ENCODE measurements at regions not wholly inside any gene's neighbourhood (a gene's known extent, or its start where the extent isn't known, plus 50 kb on each side); places are given as distances from the start of the nearest gene placed in this dataset.

GRCh38 chr2:43115881-43116280 is 110.5 kb downstream of the ZFP36L2 start:
- intact Hi-C loops (cut with DNase I), result no loop called here
- DNase-seq, result no peak

DNA sequence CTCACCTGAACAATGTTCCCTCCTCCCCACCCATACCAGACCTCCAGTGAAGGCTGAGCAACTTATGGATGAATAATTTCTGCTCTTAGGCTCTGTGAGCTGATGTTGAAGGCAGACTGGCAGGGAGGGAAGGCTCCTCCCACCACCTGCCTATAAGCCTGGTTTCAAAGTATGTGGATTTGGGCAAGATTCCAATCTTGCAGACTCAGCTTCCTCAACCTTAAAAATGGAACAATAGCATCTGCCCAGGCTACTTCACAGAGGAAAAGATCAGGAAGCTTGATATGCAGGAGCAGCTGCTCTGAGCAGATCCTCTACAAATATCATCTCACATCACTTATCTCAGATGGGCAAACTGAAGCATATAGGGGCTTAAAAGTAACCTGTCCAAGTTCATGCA is 112.2 kb downstream of the ZFP36L2 start:
- DNase-seq, result no peak
- intact Hi-C loops (cut with DNase I), result no loop called here

GRCh38 chr2:43111788-43112554 is 114.4 kb downstream of the ZFP36L2 start:
- DNase-seq, result peak in 1 of 10 donors; percentile 60
- intact Hi-C loops (cut with DNase I), result no loop called here

DNA sequence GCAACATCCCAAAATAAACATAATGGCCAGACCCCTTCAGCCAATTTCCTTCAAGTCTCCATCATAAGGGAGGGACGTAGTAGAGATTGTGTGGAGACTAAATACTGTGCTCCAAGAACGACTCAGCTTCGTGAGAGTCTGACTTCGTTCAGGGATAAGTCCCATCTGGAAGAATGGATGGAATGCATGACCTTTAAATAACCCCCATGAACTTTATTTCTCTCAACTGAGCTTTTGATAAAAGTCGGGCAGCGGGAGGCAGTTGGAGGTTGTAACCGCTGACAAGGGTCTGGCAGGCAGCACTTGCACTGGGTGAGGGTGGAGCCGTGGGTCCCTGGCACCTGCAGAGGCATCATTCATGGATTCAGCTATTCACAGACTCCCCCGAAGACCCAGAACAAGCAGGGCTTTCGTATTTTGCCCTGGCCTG is 115.9 kb downstream of the ZFP36L2 start:
- intact Hi-C loops (cut with DNase I), result no loop called here
- peak in 1 of 10 donors; percentile 60 for DNase-seq

- intact Hi-C loops (cut with DNase I), result no loop called here
- DNase-seq, result peak in 1 of 10 donors; percentile 50
Observed at GRCh38 chr2:43109261-43109743, 117.1 kb downstream of the ZFP36L2 start.

DNA sequence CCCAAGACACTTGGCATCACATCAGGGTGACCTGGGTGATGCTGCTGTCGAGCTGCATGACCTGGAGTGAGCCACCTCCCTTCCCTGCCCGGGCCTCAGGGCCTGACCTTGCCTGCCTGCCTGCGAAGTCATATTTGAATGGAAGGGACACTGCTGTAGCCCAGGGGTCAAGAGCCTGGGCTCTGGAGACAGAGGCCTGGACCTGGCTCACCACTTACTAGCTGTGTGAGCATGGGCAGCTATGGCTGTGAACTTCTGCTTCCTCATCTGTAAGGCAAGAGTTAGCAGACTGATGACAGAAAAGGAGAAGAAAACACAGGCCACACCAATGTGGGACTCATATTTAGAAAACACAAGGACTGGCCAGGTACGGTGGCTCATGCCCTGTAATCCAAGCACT is 118.7 kb downstream of the ZFP36L2 start:
- DNase-seq, result no peak
- intact Hi-C loops (cut with DNase I), result no loop called here

- DNase-seq, result peak in 2 of 10 donors; percentile 63 to 88
- intact Hi-C loops (cut with DNase I), result no loop called here
Observed at GRCh38 chr2:43106559-43107527, 119.6 kb downstream of the ZFP36L2 start.

DNA sequence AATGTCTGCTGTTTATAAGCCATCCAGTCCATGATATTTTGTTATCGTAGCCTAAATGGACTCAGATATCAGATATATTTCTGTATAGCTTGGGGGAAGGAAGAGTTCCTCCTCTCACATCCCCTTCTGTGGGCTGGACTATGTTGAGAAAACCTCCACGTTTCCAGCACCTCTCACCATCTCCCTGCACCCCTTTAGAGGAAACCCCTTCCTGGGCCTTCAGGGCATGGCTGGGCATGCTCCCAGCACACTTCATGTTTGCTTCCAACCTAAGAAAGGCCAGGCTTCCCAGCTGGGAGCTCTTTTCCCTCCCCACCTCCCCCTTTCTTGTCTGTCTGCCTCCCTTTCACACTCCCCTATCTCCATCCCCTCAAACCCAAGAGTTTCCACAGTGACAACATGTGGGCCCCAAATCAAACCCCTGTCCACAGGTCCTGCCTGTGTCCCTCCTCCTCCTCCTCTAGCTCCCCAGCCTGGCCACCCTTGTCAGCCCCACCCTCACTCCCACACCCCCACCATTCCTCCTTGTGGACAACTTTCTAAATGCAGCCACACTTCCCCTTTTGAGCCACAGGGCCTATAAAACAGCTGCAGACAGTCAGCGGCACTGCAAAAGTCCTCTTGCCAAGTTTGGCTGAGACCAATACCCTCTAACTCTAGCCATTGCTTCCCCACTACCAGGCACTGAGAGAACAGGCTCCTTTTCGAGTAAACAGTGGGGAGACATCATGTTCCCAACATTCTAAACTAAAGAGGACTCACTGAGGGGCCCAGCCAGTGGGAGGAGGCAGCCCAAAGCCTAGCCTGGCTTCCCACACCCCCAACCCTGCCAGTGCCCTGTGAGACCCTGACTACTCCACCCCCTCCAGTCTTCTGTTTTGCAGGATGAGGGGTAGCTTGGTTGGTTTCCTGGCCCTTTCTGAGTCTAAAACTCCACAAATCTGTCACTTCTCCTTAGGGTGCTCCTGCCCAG is 120.5 kb downstream of the ZFP36L2 start:
- intact Hi-C loops (cut with DNase I), result no loop called here
- peak in 1 of 10 donors; percentile 68 for DNase-seq

DNA sequence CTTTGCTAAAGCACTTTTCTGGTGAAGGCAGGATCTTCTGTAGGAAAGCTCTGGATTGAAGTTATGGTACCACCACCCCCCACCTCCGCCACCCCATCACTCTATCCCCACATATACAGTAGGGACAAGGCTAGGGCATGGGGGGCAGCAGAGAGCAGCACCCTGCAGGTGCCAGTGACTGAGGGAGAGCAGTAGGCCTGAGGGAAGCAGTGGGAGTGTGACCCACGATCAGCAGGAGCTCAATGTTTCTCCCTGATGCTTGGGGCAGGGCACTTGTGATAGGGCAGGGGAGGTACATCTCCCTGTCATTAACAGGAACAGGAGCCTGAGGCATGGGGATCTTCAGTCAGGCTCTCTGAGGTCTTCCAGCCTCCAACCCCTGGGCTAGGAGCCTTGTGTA is 121.6 kb downstream of the ZFP36L2 start:
- intact Hi-C loops (cut with DNase I), result no loop called here
- DNase-seq, result no peak

- intact Hi-C loops (cut with DNase I), result no loop called here
- DNase-seq, result no peak
Observed at GRCh38 chr2:43104106-43104505, 122.3 kb downstream of the ZFP36L2 start.

GRCh38 chr2:43103093-43103404 is 123.4 kb downstream of the ZFP36L2 start:
- DNase-seq, result no peak
- intact Hi-C loops (cut with DNase I), result loop anchor here (2.0 kb wide), 1 partner anchor 78 kb away; no protein-coding TSS in a partner anchor

DNA sequence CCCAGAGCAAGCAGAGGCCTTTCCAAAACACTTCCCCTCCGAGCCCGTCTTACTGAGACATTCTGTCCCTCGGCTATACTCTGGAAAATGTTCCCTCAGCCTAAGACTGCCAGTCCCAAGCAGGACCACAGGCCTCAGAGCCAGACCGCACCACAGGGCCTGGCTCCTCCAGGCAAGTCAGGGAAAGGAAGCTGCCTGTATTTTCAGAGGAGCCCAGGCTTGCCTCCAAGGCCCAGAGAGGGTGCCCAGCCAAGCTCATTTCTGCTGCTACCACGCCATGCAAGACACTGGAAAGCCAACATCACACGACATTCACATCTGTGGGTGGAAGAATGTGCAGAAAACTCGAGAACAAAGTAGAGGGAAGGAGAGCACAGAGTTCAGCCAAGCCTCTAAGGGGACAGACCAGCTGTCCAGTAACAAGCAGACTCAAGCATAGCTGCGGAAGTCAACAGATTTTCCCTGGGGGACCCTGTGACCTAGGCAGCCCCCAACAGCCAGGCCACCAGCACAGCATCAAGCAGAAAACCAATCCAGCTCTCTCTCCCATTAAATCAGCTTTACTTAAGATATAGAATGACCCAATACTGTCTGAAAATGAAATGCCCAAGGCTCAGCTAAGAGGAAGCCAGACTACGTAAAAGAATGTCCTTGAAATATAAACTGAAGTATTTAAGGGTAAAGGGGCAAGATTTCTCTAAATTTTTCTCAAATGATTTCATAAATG is 123.9 kb downstream of the ZFP36L2 start:
- intact Hi-C loops (cut with DNase I), result loop anchor here (2.0 kb wide), 1 partner anchor 78 kb away; no protein-coding TSS in a partner anchor
- peak in 1 of 10 donors; percentile 39 for DNase-seq

GRCh38 chr2:43101751-43102150 is 124.7 kb downstream of the ZFP36L2 start:
- no peak for DNase-seq
- intact Hi-C loops (cut with DNase I), result loop anchor here (2.0 kb wide), 2 partner anchors 45 to 77 kb away; no protein-coding TSS in a partner anchor

- intact Hi-C loops (cut with DNase I), result loop anchor here (1.0 to 2.0 kb wide), 2 partner anchors 44 to 123 kb away; no protein-coding TSS in a partner anchor
- peak; percentile 86 to 99 (median 92) for DNase-seq
Observed at GRCh38 chr2:43100883-43101662, 125.3 kb downstream of the ZFP36L2 start.

- DNase-seq, result no peak
- intact Hi-C loops (cut with DNase I), result loop anchor here (1.0 to 2.0 kb wide), 2 partner anchors 44 to 124 kb away; no protein-coding TSS in a partner anchor
Observed at GRCh38 chr2:43100362-43100882, 126.0 kb downstream of the ZFP36L2 start.

DNA sequence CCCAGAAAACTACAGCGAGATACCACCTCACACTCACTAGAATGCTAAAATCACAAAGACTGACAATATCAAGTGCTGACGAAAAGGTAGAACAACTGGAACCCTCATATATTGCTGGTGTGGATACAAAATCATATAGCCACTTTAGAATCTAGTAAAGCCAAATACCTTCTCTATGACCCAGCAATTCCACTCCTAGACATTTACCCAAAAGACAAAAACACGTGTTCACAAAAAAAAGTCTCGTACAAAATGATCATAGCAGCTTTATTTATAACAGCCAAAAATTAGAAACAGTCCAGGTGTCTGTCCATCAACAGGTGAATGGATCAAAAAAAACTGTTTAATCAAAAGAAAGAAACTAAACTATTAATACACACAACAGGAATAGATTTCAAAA is 126.6 kb downstream of the ZFP36L2 start:
- no peak for DNase-seq
- intact Hi-C loops (cut with DNase I), result loop anchor here (1.0 to 2.0 kb wide), 2 partner anchors 43 to 125 kb away; no protein-coding TSS in a partner anchor

DNA sequence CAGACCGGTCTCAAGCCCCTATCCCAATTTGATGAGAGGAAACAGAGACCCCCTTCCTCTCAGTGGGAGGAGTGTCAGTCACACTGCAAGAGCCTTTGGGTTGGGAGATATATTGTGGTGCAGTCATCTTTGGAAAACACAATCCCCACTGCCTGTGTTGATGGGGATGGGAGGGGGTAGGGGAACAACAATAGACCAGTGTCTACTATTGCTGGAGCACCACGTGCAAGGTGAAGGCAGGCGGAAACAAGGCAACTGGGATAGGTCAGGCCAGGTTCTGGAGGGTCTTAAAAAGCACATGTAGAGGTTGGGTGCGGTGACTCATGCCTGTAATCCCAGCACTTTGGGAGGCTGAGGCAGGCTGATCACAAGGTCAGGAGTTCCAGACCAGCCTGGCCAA is 127.9 kb downstream of the ZFP36L2 start:
- intact Hi-C loops (cut with DNase I), result no loop called here
- no peak for DNase-seq
